Tibial nerve (tissue), 3 donors: ENCODE measurements at regions not wholly inside any gene's neighbourhood (a gene's known extent, or its start where the extent isn't known, plus 50 kb on each side); places are given as distances from the start of the nearest gene placed in this dataset.

Experiments
- CTCF ChIP-seq, 5 experiments: fragments of 200-600 bp in 3 of 5; fragments of 450-650 bp in 2 of 5; sonication (generic) in 3 of 5; IDR thresholded peaks; one replicate each; pipeline ENCODE4 v1.5.1; 2016 to 2019; ENCODE audit warnings: antibody characterized with exemption in 5 of 5, mild to moderate bottlenecking in 3 of 5, moderate library complexity in 2 of 5
- POLR2A ChIP-seq, 2 donors: fragments of 450-650 bp; IDR thresholded peaks; one replicate each; pipeline ENCODE4 v1.6.1; 2017; ENCODE audit warnings: antibody characterized with exemption in 2 of 2, mild to moderate bottlenecking in 2 of 2, moderate library complexity in 2 of 2

- TF ChIP-seq CTCF (IDR thresholded peaks at IDR 0.05) (no peak), POLR2A (IDR thresholded peaks at IDR 0.05) (no peak)
Observed at GRCh38 chr11:95569207-95569606, 220.4 kb downstream of the FAM76B start.
